ENCODE measurements at regions not wholly inside any gene's neighbourhood (a gene's known extent, or its start where the extent isn't known, plus 50 kb on each side); places are given as distances from the start of the nearest gene placed in this dataset.

DNA sequence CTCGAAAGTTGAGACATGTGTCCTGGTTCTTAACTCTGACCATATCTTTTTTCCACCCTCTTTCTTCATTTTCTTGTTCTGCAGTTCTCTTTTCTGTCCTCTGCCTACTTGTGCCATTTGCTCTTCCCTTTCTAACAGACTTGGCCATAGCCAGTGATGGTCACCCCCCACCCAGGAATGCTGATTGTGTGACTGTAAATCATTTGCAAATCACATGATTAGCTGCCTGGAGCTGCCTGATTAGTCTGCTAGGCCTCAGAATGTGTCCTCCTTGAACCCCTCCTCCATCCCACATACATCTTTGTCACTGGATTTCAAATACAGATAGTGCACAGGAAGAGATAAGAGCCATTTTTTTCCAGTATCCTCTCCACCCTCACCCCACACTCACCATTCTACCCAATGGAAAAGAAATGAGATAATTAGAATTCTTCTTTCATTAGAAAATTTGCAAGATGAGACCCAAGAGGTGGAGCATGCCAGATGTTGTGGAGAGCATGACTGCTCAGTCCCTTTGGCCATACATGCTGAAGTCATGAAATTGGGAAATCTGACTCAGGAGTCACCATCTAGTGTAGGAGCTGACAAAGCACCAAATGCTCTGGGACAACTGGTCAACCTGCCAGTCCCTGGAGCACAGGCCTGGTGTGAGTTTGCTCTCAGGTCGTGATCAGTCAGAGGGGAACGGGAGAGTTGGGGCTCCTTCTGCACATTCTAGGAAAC lies 538.2 kb downstream of the CCDC171 start:
- DNase-seq (ENCODE audit: extremely low spot score, unreplicated experiment) = no peak
- H3K36me3 Mint-ChIP-seq = no peaks in the 10 kb centered on the region
- no peak overlapping the region for H3K27ac Mint-ChIP-seq
- TF ChIP-seq, protein P1, sequence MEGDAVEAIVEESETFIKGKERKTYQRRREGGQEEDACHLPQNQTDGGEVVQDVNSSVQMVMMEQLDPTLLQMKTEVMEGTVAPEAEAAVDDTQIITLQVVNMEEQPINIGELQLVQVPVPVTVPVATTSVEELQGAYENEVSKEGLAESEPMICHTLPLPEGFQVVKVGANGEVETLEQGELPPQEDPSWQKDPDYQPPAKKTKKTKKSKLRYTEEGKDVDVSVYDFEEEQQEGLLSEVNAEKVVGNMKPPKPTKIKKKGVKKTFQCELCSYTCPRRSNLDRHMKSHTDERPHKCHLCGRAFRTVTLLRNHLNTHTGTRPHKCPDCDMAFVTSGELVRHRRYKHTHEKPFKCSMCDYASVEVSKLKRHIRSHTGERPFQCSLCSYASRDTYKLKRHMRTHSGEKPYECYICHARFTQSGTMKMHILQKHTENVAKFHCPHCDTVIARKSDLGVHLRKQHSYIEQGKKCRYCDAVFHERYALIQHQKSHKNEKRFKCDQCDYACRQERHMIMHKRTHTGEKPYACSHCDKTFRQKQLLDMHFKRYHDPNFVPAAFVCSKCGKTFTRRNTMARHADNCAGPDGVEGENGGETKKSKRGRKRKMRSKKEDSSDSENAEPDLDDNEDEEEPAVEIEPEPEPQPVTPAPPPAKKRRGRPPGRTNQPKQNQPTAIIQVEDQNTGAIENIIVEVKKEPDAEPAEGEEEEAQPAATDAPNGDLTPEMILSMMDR (conservative IDR thresholded peaks at IDR 0.05) = no peak
- H3K4me3 Mint-ChIP-seq = no peak overlapping the region
- H3K4me1 Mint-ChIP-seq (ENCODE audit: unreplicated experiment) = peaks cover 25% of the 10 kb centered on the region
- H3K27me3 Mint-ChIP-seq = no peaks in the 10 kb centered on the region
- H3K9me3 Mint-ChIP-seq = peaks cover 9% of the 10 kb centered on the region

DNA sequence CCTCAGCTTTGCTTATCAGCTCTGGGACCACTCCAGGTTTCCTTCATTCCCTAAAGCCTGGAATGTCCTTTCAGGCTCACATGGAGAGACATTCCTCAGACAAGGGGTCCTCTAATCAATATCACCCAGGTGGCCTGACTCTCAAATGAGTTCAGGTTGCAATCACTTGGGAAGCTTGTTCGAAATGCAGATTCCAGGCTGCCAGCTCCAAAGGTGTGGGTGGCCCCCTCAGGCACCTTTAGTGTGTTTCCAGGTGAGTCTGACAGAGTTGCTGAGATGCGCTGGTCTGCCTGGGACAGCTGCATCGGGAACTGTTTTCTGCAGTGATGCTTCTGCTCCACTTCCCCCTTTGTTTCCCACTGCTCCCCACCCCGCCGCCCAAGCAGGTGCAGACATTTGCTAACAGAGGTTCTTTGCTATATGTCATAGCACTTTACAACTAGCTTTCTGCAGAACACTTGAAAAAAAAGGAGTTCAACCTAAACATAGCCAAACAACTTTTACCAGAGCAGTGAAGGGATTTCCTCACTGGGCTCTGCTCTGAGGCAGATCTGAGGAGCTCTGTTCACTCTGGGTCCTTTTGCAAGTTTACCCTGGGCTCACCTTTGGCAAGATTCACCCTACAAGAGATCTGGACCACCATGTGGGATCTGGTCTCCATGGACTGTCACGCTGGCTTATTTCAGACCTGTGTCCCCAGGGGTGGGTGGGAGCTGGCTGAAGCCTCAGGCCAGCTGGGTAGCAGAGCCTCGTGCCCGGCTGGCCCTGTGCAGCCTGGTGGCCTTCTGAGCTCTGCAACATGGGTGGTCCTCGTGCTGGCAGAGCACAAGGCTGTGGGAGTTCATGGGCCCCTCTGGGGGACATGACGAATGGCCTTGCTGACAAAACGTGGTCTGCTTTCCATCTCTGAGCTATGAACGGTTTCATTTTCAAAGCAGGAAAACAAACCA lies 539.6 kb downstream of the CCDC171 start:
- H3K36me3 Mint-ChIP-seq = no peaks in the 10 kb centered on the region
- TF ChIP-seq, protein P1 (conservative IDR thresholded peaks at IDR 0.05) = no peak
- no peak for DNase-seq (ENCODE audit: extremely low spot score, unreplicated experiment)
- H3K27ac Mint-ChIP-seq = no peak overlapping the region
- H3K4me1 Mint-ChIP-seq (ENCODE audit: unreplicated experiment) = peaks cover 25% of the 10 kb centered on the region
- H3K9me3 Mint-ChIP-seq = peaks cover 9% of the 10 kb centered on the region
- no peaks in the 10 kb centered on the region for H3K27me3 Mint-ChIP-seq
- no peak overlapping the region for H3K4me3 Mint-ChIP-seq

DNA sequence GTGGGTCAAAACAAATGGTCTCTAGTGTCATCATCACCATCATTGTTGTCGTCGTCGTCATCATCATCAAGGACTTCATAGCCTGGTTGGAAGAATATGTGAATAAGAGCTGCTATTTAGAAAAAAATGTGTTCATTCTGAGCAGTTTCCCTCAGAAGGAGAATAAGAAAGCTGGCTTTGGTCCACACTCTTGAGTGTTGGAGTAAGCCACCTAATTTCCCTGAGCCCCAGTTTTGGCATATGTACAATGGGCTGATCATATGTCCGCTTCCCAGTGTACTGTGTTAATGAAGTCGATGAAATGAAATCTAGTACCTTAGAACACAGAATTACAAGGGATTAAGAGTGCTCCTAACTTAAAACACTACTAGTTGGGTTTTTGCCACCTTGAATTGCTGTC lies 545.5 kb downstream of the CCDC171 start:
- TF ChIP-seq, protein P1 (conservative IDR thresholded peaks at IDR 0.05) = no peak
- Mint-ChIP-seq H3K4me3 (no peak overlapping the region), H3K9me3 (peaks cover 6% of the 10 kb centered on the region), H3K4me1 (ENCODE audit: unreplicated experiment) (peaks cover 46% of the 10 kb centered on the region), H3K27ac (no peak overlapping the region), H3K36me3 (no peaks in the 10 kb centered on the region), H3K27me3 (no peaks in the 10 kb centered on the region)
- DNase-seq (ENCODE audit: extremely low spot score, unreplicated experiment) = no peak

DNA sequence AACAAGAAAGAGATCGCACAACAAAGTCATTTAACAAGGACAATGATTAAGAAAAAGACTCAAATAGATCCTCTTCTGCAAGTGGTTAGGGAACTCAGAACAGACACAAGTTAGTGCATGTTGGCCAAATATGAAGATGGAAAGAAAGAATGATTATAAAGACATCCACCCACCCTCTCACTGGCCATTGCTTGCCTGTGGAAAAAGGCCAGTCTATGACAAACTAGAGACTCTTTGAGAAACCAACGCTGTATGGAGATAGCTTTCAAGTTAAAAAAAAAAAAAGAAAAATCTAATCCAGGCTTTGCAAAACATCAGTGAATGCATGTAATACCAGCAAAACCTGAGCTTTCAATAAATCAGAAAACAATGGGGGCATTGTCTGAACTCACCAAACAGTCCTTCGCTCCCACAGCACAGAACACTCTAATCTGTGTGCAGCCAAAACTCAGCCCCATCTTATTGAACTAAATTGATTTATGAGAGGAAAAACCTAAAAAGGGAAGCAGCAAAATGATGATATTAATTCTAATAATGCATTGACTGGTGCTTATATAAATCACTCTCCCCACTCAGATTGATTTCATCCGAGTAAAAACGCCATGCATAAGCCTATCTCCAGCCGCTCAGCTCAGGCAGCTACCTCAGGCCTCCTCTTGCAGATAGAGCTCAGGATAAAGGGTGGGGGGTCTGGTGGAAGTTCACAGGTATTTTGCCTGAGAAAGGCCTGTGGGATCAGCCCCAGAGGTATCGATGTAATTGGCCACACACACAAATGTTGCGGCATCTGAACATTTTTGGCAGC lies 547.1 kb downstream of the CCDC171 start:
- Mint-ChIP-seq H3K4me1 (ENCODE audit: unreplicated experiment) (peaks cover 54% of the 10 kb centered on the region), H3K27ac (peak overlapping the region; percentile 77)
- TF ChIP-seq, protein P1 (conservative IDR thresholded peaks at IDR 0.05) = no peak

DNA sequence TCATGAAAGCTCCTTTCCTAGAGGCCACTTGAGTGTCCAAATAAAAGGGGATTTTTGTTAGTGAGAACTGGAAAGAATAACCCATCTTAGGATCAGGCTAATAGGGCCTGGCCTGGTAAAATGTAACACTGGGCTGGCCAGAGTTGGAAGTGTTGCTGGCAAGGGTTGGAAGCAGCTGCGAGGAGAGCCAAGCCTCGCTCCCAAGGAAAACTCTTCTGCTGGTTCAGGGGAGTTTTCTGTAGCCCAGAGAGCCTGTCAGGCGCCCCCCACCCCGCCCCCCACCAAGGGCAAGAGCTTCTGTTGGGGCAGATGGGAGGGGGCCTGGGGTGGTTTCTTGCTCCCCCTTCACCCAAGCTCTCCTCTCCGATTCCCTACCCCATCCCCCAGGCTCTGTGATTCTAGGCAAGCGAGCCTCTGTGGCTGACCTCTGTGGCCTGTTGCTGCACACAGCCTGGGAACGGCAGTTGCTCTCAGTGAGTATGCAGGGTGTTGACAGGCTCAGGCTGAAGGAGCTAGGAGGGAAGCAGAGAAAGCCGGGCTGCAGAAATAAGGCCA lies 547.8 kb downstream of the CCDC171 start:
- Mint-ChIP-seq H3K27ac (peak overlapping the region; percentile 77), H3K4me3 (peak overlapping the region; percentile 30), H3K36me3 (no peaks in the 10 kb centered on the region), H3K4me1 (ENCODE audit: unreplicated experiment) (peaks cover 60% of the 10 kb centered on the region), H3K9me3 (no peaks in the 10 kb centered on the region), H3K27me3 (no peaks in the 10 kb centered on the region)
- no peak for DNase-seq (ENCODE audit: extremely low spot score, unreplicated experiment)
- TF ChIP-seq, protein P1 (conservative IDR thresholded peaks at IDR 0.05) = no peak

More for the DNA sequence above, 547.1 kb downstream of the CCDC171 start:
- no peak for DNase-seq (ENCODE audit: extremely low spot score, unreplicated experiment)
- Mint-ChIP-seq H3K27me3 (no peaks in the 10 kb centered on the region), H3K9me3 (no peaks in the 10 kb centered on the region), H3K4me3 (peak overlapping the region; percentile 30), H3K36me3 (no peaks in the 10 kb centered on the region)
